ENCODE measurements at regions not wholly inside any gene's neighbourhood (a gene's known extent, or its start where the extent isn't known, plus 50 kb on each side); places are given as distances from the start of the nearest gene placed in this dataset.

GRCh38 chr9:75365196-75365595, 276.9 kb downstream of the OSTF1 start:
- peaks cover 2 to 7% of the 10 kb centered on the region in 2 experiments for H3K9me3 ChIP-seq (ENCODE audit: control insufficient read depth in 2 of 2, low read length in 2 of 2)
- Mint-ChIP-seq H3K4me1 (no peaks in the 10 kb centered on the region), H3K36me3 (no peaks in the 10 kb centered on the region), H3K9me3 (peaks cover 0 to 34% (median 6%) of the 10 kb centered on the region in 7 donors), H3K27ac (no peak overlapping the region), H3K27me3 (no peaks in the 10 kb centered on the region), H3K4me3 (no peak overlapping the region)
- H3K27ac ChIP-seq (ENCODE audit: insufficient read depth, low read length, poor library complexity, severe bottlenecking): no peak overlapping the region
- no peaks in the 10 kb centered on the region for H3K27me3 ChIP-seq (ENCODE audit: control insufficient read depth, insufficient read depth, low read length)
- H3K4me1 ChIP-seq (ENCODE audit: control insufficient read depth, insufficient read depth, low read length, poor library complexity, severe bottlenecking): no peaks in the 10 kb centered on the region
- ATAC-seq (ENCODE audit: low read depth in 2 of 2) (no peak), DNase-seq (no peak)
- no peak overlapping the region for H3K4me3 ChIP-seq (ENCODE audit: low read depth, low read length)
- no peaks in the 10 kb centered on the region for H3K36me3 ChIP-seq (ENCODE audit: control insufficient read depth, insufficient read depth, low read length)

- Mint-ChIP-seq H3K27me3 (no peaks in the 10 kb centered on the region), H3K36me3 (no peaks in the 10 kb centered on the region), H3K27ac (no peak overlapping the region), H3K9me3 (peaks cover 0 to 3% (median 1%) of the 10 kb centered on the region in 7 donors), H3K4me3 (no peak overlapping the region), H3K4me1 (no peaks in the 10 kb centered on the region)
- no peaks in the 10 kb centered on the region for H3K9me3 ChIP-seq (ENCODE audit: control insufficient read depth in 2 of 2, low read length in 2 of 2)
- ATAC-seq (ENCODE audit: low read depth in 2 of 2) (no peak), DNase-seq (no peak)
- no peaks in the 10 kb centered on the region for H3K4me1 ChIP-seq (ENCODE audit: control insufficient read depth, insufficient read depth, low read length, poor library complexity, severe bottlenecking)
- H3K27ac ChIP-seq (ENCODE audit: insufficient read depth, low read length, poor library complexity, severe bottlenecking): no peak overlapping the region
- H3K36me3 ChIP-seq (ENCODE audit: control insufficient read depth, insufficient read depth, low read length): no peaks in the 10 kb centered on the region
- H3K27me3 ChIP-seq (ENCODE audit: control insufficient read depth, insufficient read depth, low read length): no peaks in the 10 kb centered on the region
- H3K4me3 ChIP-seq (ENCODE audit: low read depth, low read length): no peak overlapping the region
These were observed 281.7 kb downstream of the OSTF1 start for GRCh38 chr9:75369989-75370388.

GRCh38 chr9:75372499-75373268, 284.4 kb downstream of the OSTF1 start:
- DNase-seq (no peak), ATAC-seq (ENCODE audit: low read depth in 2 of 2) (no peak)
- no peaks in the 10 kb centered on the region for H3K4me1 Mint-ChIP-seq
- H3K4me3 Mint-ChIP-seq: no peak overlapping the region
- no peaks in the 10 kb centered on the region for H3K27me3 ChIP-seq (ENCODE audit: control insufficient read depth, insufficient read depth, low read length)
- no peaks in the 10 kb centered on the region for H3K9me3 ChIP-seq (ENCODE audit: control insufficient read depth in 2 of 2, low read length in 2 of 2)
- no peak overlapping the region for H3K4me3 ChIP-seq (ENCODE audit: low read depth, low read length)
- H3K9me3 Mint-ChIP-seq: peaks cover 0 to 4% (median 0%) of the 10 kb centered on the region in 7 donors
- H3K27ac ChIP-seq (ENCODE audit: insufficient read depth, low read length, poor library complexity, severe bottlenecking): no peak overlapping the region
- peak overlapping the region in 1 of 3 donors; percentile 43 for H3K27ac Mint-ChIP-seq
- no peaks in the 10 kb centered on the region for H3K36me3 ChIP-seq (ENCODE audit: control insufficient read depth, insufficient read depth, low read length)
- H3K27me3 Mint-ChIP-seq: no peaks in the 10 kb centered on the region
- H3K36me3 Mint-ChIP-seq: no peaks in the 10 kb centered on the region
- H3K4me1 ChIP-seq (ENCODE audit: control insufficient read depth, insufficient read depth, low read length, poor library complexity, severe bottlenecking): no peaks in the 10 kb centered on the region

GRCh38 chr9:75376680-75377254, 288.5 kb downstream of the OSTF1 start:
- Histone ChIP-seq H3K27me3 (ENCODE audit: control insufficient read depth, insufficient read depth, low read length) (no peaks in the 10 kb centered on the region), H3K4me3 (ENCODE audit: low read depth, low read length) (no peak overlapping the region), H3K4me1 (ENCODE audit: control insufficient read depth, insufficient read depth, low read length, poor library complexity, severe bottlenecking) (no peaks in the 10 kb centered on the region), H3K9me3 (ENCODE audit: control insufficient read depth in 2 of 2, low read length in 2 of 2) (no peaks in the 10 kb centered on the region), H3K36me3 (ENCODE audit: control insufficient read depth, insufficient read depth, low read length) (no peaks in the 10 kb centered on the region), H3K27ac (ENCODE audit: insufficient read depth, low read length, poor library complexity, severe bottlenecking) (no peak overlapping the region)
- H3K27me3 Mint-ChIP-seq: no peaks in the 10 kb centered on the region
- H3K9me3 Mint-ChIP-seq: peaks cover 0 to 4% (median 3%) of the 10 kb centered on the region in 7 donors
- no peaks in the 10 kb centered on the region for H3K36me3 Mint-ChIP-seq
- H3K4me3 Mint-ChIP-seq: no peak overlapping the region
- no peaks in the 10 kb centered on the region for H3K4me1 Mint-ChIP-seq
- ATAC-seq (ENCODE audit: low read depth in 2 of 2): no peak
- no peak for DNase-seq
- no peak overlapping the region for H3K27ac Mint-ChIP-seq

- Histone ChIP-seq H3K27ac (ENCODE audit: insufficient read depth, low read length, poor library complexity, severe bottlenecking) (no peak overlapping the region), H3K4me3 (ENCODE audit: low read depth, low read length) (no peak overlapping the region), H3K27me3 (ENCODE audit: control insufficient read depth, insufficient read depth, low read length) (no peaks in the 10 kb centered on the region), H3K9me3 (ENCODE audit: control insufficient read depth in 2 of 2, low read length in 2 of 2) (no peaks in the 10 kb centered on the region), H3K4me1 (ENCODE audit: control insufficient read depth, insufficient read depth, low read length, poor library complexity, severe bottlenecking) (no peaks in the 10 kb centered on the region), H3K36me3 (ENCODE audit: control insufficient read depth, insufficient read depth, low read length) (no peaks in the 10 kb centered on the region)
- Mint-ChIP-seq H3K4me1 (no peaks in the 10 kb centered on the region), H3K36me3 (no peaks in the 10 kb centered on the region), H3K9me3 (peaks cover 0 to 7% (median 4%) of the 10 kb centered on the region in 7 donors), H3K27me3 (no peaks in the 10 kb centered on the region), H3K27ac (no peak overlapping the region), H3K4me3 (no peak overlapping the region)
- ATAC-seq (ENCODE audit: low read depth in 2 of 2): no peak
- DNase-seq: no peak
These were observed 289.7 kb downstream of the OSTF1 start for GRCh38 chr9:75378036-75378435.

GRCh38 chr9:75378926-75379325, 290.6 kb downstream of the OSTF1 start:
- no peaks in the 10 kb centered on the region for H3K4me1 Mint-ChIP-seq
- Histone ChIP-seq H3K36me3 (ENCODE audit: control insufficient read depth, insufficient read depth, low read length) (no peaks in the 10 kb centered on the region), H3K4me1 (ENCODE audit: control insufficient read depth, insufficient read depth, low read length, poor library complexity, severe bottlenecking) (no peaks in the 10 kb centered on the region), H3K4me3 (ENCODE audit: low read depth, low read length) (no peak overlapping the region), H3K27ac (ENCODE audit: insufficient read depth, low read length, poor library complexity, severe bottlenecking) (no peak overlapping the region), H3K9me3 (ENCODE audit: control insufficient read depth in 2 of 2, low read length in 2 of 2) (peaks cover 0 to 2% of the 10 kb centered on the region in 2 experiments), H3K27me3 (ENCODE audit: control insufficient read depth, insufficient read depth, low read length) (no peaks in the 10 kb centered on the region)
- H3K27ac Mint-ChIP-seq: no peak overlapping the region
- ATAC-seq (ENCODE audit: low read depth in 2 of 2) (no peak), DNase-seq (no peak)
- no peaks in the 10 kb centered on the region for H3K36me3 Mint-ChIP-seq
- no peak overlapping the region for H3K4me3 Mint-ChIP-seq
- H3K27me3 Mint-ChIP-seq: no peaks in the 10 kb centered on the region
- peaks cover 0 to 11% (median 4%) of the 10 kb centered on the region in 7 donors for H3K9me3 Mint-ChIP-seq

- Mint-ChIP-seq H3K36me3 (no peaks in the 10 kb centered on the region), H3K4me1 (no peaks in the 10 kb centered on the region), H3K27me3 (no peaks in the 10 kb centered on the region), H3K4me3 (no peak overlapping the region), H3K9me3 (peaks cover 0 to 24% (median 8%) of the 10 kb centered on the region in 7 donors), H3K27ac (no peak overlapping the region)
- no peaks in the 10 kb centered on the region for H3K27me3 ChIP-seq (ENCODE audit: control insufficient read depth, insufficient read depth, low read length)
- no peaks in the 10 kb centered on the region for H3K36me3 ChIP-seq (ENCODE audit: control insufficient read depth, insufficient read depth, low read length)
- DNase-seq: no peak
- H3K4me3 ChIP-seq (ENCODE audit: low read depth, low read length): no peak overlapping the region
- no peaks in the 10 kb centered on the region for H3K4me1 ChIP-seq (ENCODE audit: control insufficient read depth, insufficient read depth, low read length, poor library complexity, severe bottlenecking)
- no peak for ATAC-seq (ENCODE audit: low read depth in 2 of 2)
- peaks cover 12 to 15% of the 10 kb centered on the region in 2 experiments for H3K9me3 ChIP-seq (ENCODE audit: control insufficient read depth in 2 of 2, low read length in 2 of 2)
- H3K27ac ChIP-seq (ENCODE audit: insufficient read depth, low read length, poor library complexity, severe bottlenecking): no peak overlapping the region
These were observed 293.8 kb downstream of the OSTF1 start for GRCh38 chr9:75382126-75382525.

All from CD4-positive, CD25-positive, alpha-beta regulatory T cell (primary cell).